OCI-LY7 (cell line): ENCODE measurements at regions not wholly inside any gene's neighbourhood (a gene's known extent, or its start where the extent isn't known, plus 50 kb on each side); places are given as distances from the start of the nearest gene placed in this dataset.

Experiments used
- BruUV-seq: library from RNA; stranded (reverse); fragments of 400-500 nt; replicated peaks from 2 replicates; lab custom pipeline; 2021; lab: Mats Ljungman, UMichigan
- CTCF ChIA-PET: fragments of 300-600 bp; sonication (Branson Sonifier 250); formaldehyde crosslinking; loops from one replicate; lab custom pipeline; 2022; ENCODE audit warnings: antibody characterized with exemption; ENCODE audit not compliant: unreplicated experiment; lab: Charles Lee
- POLR2A ChIA-PET: fragments of 300-600 bp; sonication (Branson Sonifier 250); formaldehyde crosslinking; loops from one replicate; lab custom pipeline; 2022; ENCODE audit warnings: antibody characterized with exemption; lab: Charles Lee
- DNase-seq: peaks from one replicate; pipeline ENCODE4 v3.0.0-alpha.2; 2015; ENCODE audit warnings: low spot score
- H2AFZ ChIP-seq: fragments of 200-600 bp; sonication (generic), shearing (Covaris generic); 2 replicates; pipeline ENCODE4 v1.6.1; 2014; ENCODE audit warnings: mild to moderate bottlenecking, antibody characterized with exemption, low read length, moderate library complexity
- H3K27ac ChIP-seq: fragments of 200-600 bp; sonication (generic); 2 replicates; pipeline ENCODE4 v1.5.1; 2014; ENCODE audit warnings: mixed run types, low read depth, mild to moderate bottlenecking, moderate library complexity, low read length, inconsistent platforms; ENCODE audit not compliant: poor library complexity, severe bottlenecking
- H3K36me3 ChIP-seq: fragments of 200-600 bp; sonication (generic); 2 replicates; pipeline ENCODE4 v1.6.1; 2014; ENCODE audit warnings: mild to moderate bottlenecking, antibody characterized with exemption, low read length, moderate library complexity, mixed read lengths; ENCODE audit not compliant: insufficient read depth
- H3K4me1 ChIP-seq: fragments of 200-600 bp; sonication (generic); 2 replicates; pipeline ENCODE4 v1.5.1; 2014; ENCODE audit warnings: mild to moderate bottlenecking, low read length; ENCODE audit not compliant: insufficient read depth, poor library complexity, severe bottlenecking
- H3K4me2 ChIP-seq: fragments of 200-600 bp; sonication (generic); 2 replicates; pipeline ENCODE4 v1.6.1; 2014; ENCODE audit warnings: mild to moderate bottlenecking, low read length
- H3K4me3 ChIP-seq: fragments of 200-600 bp; sonication (generic); 2 replicates; pipeline ENCODE4 v1.5.1; 2014; ENCODE audit warnings: mild to moderate bottlenecking, low read depth, low read length; ENCODE audit not compliant: poor library complexity, severe bottlenecking
- H3K79me2 ChIP-seq: fragments of 200-600 bp; sonication (generic); 2 replicates; pipeline ENCODE4 v1.6.1; 2016; ENCODE audit warnings: low read depth, mild to moderate bottlenecking, low read length, moderate library complexity, mixed read lengths; ENCODE audit not compliant: insufficient read depth
- H3K9me2 ChIP-seq: fragments of 200-600 bp; sonication (generic); 2 replicates; pipeline ENCODE4 v1.6.1; 2016; ENCODE audit warnings: mild to moderate bottlenecking, low read length, mixed read lengths; ENCODE audit not compliant: insufficient read depth
- H3K9me3 ChIP-seq: fragments of 200-600 bp; sonication (generic); 2 replicates; pipeline ENCODE4 v1.6.1; 2014; ENCODE audit warnings: mild to moderate bottlenecking, mixed run types, low read length, mixed read lengths
- H4K20me1 ChIP-seq: fragments of 200-600 bp; sonication (generic); 2 replicates; pipeline ENCODE4 v1.6.1; 2014; ENCODE audit warnings: mild to moderate bottlenecking, antibody characterized with exemption, low read length, moderate library complexity, mixed read lengths; ENCODE audit not compliant: insufficient read depth
- EZH2phosphoT487 ChIP-seq: fragments of 200-600 bp; sonication (generic); IDR thresholded peaks from 2 replicates; pipeline ENCODE4 v1.6.1; 2018; ENCODE audit warnings: low read depth, borderline replicate concordance, mild to moderate bottlenecking, mixed run types, antibody characterized with exemption, low read length, moderate library complexity, mixed read lengths
- intact Hi-C: fragments of 100-400 bp; cut with micrococcal nuclease; formaldehyde crosslinking; loops from one replicate; pipeline ENCODE4 v1.10.0; 2022; ENCODE audit not compliant: unreplicated experiment
- TF ChIP-seq, protein P1 (sequence below): fragments of 200-600 bp; sonication (generic); conservative IDR thresholded peaks from 2 replicates; pipeline ENCODE4 v1.5.1; 2014; ENCODE audit warnings: mild to moderate bottlenecking, antibody characterized with exemption, low read length, moderate library complexity, mixed read lengths

DNA sequence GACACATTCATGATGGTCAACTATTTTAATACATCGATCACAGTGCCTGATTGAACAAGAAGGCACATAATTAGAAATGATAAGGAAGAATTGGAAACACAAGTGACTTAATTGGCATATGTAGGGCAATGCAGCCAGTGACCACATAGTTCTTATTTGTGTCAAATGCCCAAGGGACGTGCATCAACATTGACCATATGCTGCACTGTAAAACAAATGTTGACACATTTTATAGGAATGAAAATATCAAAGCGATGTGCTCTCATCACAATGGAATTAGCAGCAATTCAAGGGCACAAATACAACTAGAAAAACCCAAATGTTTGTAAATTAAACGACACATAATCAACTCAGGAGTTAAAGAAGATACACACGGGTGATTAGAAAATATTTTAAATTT is 948.3 kb upstream of the PRKX start:
- ChIA-PET CTCF (no interaction called here), POLR2A (no interaction called here)
- Histone ChIP-seq H3K4me2 (no peak overlapping the region), H3K79me2 (no peaks in the 10 kb centered on the region), H3K27ac (no peak overlapping the region), H3K36me3 (no peaks in the 10 kb centered on the region), H3K4me3 (no peak overlapping the region), H3K4me1 (no peaks in the 10 kb centered on the region), H4K20me1 (no peaks in the 10 kb centered on the region), H2AFZ (no peak overlapping the region), H3K9me2 (no peaks in the 10 kb centered on the region), H3K9me3 (no peaks in the 10 kb centered on the region)
- no TSS peak for BruUV-seq
- intact Hi-C loops, result no loop called here
- TF ChIP-seq, protein P1, sequence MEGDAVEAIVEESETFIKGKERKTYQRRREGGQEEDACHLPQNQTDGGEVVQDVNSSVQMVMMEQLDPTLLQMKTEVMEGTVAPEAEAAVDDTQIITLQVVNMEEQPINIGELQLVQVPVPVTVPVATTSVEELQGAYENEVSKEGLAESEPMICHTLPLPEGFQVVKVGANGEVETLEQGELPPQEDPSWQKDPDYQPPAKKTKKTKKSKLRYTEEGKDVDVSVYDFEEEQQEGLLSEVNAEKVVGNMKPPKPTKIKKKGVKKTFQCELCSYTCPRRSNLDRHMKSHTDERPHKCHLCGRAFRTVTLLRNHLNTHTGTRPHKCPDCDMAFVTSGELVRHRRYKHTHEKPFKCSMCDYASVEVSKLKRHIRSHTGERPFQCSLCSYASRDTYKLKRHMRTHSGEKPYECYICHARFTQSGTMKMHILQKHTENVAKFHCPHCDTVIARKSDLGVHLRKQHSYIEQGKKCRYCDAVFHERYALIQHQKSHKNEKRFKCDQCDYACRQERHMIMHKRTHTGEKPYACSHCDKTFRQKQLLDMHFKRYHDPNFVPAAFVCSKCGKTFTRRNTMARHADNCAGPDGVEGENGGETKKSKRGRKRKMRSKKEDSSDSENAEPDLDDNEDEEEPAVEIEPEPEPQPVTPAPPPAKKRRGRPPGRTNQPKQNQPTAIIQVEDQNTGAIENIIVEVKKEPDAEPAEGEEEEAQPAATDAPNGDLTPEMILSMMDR, result no peak
- no peak for TF ChIP-seq EZH2phosphoT487
- DNase-seq, result no peak

GRCh38 chrX:4656419-4656818 is 943.0 kb upstream of the PRKX start:
- no peak overlapping the region for H2AFZ ChIP-seq
- H3K9me3 ChIP-seq, result no peaks in the 10 kb centered on the region
- H3K27ac ChIP-seq, result no peak overlapping the region
- no peaks in the 10 kb centered on the region for H3K79me2 ChIP-seq
- H3K9me2 ChIP-seq, result no peaks in the 10 kb centered on the region
- no peaks in the 10 kb centered on the region for H4K20me1 ChIP-seq
- no peak overlapping the region for H3K4me2 ChIP-seq
- TF ChIP-seq, protein P1, result no peak
- no peak for TF ChIP-seq EZH2phosphoT487
- no peak for DNase-seq
- ChIA-PET POLR2A (interaction anchor here (0.7 kb wide), 1 partner anchor 381 kb away, joined by 3 read pairs; no protein-coding TSS in a partner anchor), CTCF (no interaction called here)
- no TSS peak for BruUV-seq
- no peak overlapping the region for H3K4me3 ChIP-seq
- intact Hi-C loops, result no loop called here
- H3K36me3 ChIP-seq, result no peaks in the 10 kb centered on the region
- H3K4me1 ChIP-seq, result no peaks in the 10 kb centered on the region

- no peak for TF ChIP-seq EZH2phosphoT487
- TF ChIP-seq, protein P1, result no peak
- POLR2A ChIA-PET, result interaction anchor here (0.7 kb wide), 1 partner anchor 382 kb away, joined by 3 read pairs; no protein-coding TSS in a partner anchor
These were observed 942.3 kb upstream of the PRKX start for GRCh38 chrX:4655743-4656142.

More at GRCh38 chrX:4655743-4656142, 942.3 kb upstream of the PRKX start:
- intact Hi-C loops, result no loop called here
- Histone ChIP-seq H3K36me3 (no peaks in the 10 kb centered on the region), H2AFZ (no peak overlapping the region), H3K9me3 (no peaks in the 10 kb centered on the region), H3K79me2 (no peaks in the 10 kb centered on the region), H3K4me2 (no peak overlapping the region), H3K27ac (no peak overlapping the region), H3K9me2 (no peaks in the 10 kb centered on the region), H3K4me3 (no peak overlapping the region), H4K20me1 (no peaks in the 10 kb centered on the region), H3K4me1 (no peaks in the 10 kb centered on the region)
- CTCF ChIA-PET, result no interaction called here
- no peak for DNase-seq
- no TSS peak for BruUV-seq
